Upper lobe of right lung (tissue), 1 donor: ENCODE measurements at regions not wholly inside any gene's neighbourhood (a gene's known extent, or its start where the extent isn't known, plus 50 kb on each side); places are given as distances from the start of the nearest gene placed in this dataset.

ENCODE experiments used
- ATAC-seq: fragments of 200-7000 bp; cut with Tn5 transposase; one replicate; pipeline ENCODE4 v1.9.1; 2020; ENCODE audit warnings: mild to moderate bottlenecking, moderate library complexity
- DNase-seq: peaks from one replicate; pipeline ENCODE4 v3.0.0-alpha.2; 2020
- H3K27ac ChIP-seq: fragments of 200-600 bp; one replicate; pipeline ENCODE4 v1.8.0; 2022
- H3K27me3 ChIP-seq: fragments of 200-600 bp; one replicate; pipeline ENCODE4 v1.8.0; 2022; ENCODE audit warnings: mild to moderate bottlenecking
- H3K36me3 ChIP-seq: fragments of 200-600 bp; one replicate; pipeline ENCODE4 v1.8.0; 2022
- H3K4me1 ChIP-seq: fragments of 200-600 bp; one replicate; pipeline ENCODE4 v1.8.0; 2022
- H3K4me3 ChIP-seq: fragments of 200-600 bp; one replicate; pipeline ENCODE4 v1.8.0; 2022; ENCODE audit warnings: mild to moderate bottlenecking
- H3K9me3 ChIP-seq: fragments of 200-600 bp; one replicate; pipeline ENCODE4 v1.8.0; 2022
- intact Hi-C: fragments of 100-400 bp; cut with DNase I; formaldehyde crosslinking; loops from one replicate; pipeline ENCODE4 v1.11.0; 2022
- TF ChIP-seq, protein P1 (sequence below): fragments of 200-600 bp; IDR thresholded peaks from one replicate; pipeline ENCODE4 v1.8.0; 2022; ENCODE audit warnings: antibody characterized with exemption
- donor health status: DM: no; HTN: yes; CAD: no; lungs with severe emphysema.

DNA sequence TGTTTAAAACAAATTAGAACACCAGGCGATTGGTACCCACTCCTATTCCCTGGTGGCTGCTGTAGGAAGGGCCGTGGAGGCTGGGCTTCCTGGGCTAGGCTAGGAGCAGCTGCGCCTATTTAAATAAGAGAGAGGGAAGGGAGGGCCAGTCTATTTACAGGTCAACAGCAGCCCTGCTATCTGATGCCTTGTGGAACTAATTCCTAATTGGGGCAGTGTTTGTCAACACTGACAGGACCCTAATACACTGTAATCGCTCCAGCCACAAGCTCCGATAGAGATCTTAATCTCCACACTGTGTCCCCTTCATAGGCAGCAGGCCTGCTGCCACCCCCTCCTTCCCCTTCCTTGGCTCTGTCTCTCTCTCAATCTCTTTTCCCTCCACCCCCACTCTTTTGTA is 116.9 kb upstream of the SOX14 start:
- no peak for ATAC-seq
- Histone ChIP-seq H3K27me3 (peaks cover 4% of the 10 kb centered on the region), H3K4me3 (no peak overlapping the region), H3K27ac (no peak overlapping the region), H3K36me3 (no peaks in the 10 kb centered on the region), H3K4me1 (no peaks in the 10 kb centered on the region), H3K9me3 (no peaks in the 10 kb centered on the region)
- TF ChIP-seq, protein P1, sequence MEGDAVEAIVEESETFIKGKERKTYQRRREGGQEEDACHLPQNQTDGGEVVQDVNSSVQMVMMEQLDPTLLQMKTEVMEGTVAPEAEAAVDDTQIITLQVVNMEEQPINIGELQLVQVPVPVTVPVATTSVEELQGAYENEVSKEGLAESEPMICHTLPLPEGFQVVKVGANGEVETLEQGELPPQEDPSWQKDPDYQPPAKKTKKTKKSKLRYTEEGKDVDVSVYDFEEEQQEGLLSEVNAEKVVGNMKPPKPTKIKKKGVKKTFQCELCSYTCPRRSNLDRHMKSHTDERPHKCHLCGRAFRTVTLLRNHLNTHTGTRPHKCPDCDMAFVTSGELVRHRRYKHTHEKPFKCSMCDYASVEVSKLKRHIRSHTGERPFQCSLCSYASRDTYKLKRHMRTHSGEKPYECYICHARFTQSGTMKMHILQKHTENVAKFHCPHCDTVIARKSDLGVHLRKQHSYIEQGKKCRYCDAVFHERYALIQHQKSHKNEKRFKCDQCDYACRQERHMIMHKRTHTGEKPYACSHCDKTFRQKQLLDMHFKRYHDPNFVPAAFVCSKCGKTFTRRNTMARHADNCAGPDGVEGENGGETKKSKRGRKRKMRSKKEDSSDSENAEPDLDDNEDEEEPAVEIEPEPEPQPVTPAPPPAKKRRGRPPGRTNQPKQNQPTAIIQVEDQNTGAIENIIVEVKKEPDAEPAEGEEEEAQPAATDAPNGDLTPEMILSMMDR = no peak
- intact Hi-C loops = no loop called here
- no peak for DNase-seq

DNA sequence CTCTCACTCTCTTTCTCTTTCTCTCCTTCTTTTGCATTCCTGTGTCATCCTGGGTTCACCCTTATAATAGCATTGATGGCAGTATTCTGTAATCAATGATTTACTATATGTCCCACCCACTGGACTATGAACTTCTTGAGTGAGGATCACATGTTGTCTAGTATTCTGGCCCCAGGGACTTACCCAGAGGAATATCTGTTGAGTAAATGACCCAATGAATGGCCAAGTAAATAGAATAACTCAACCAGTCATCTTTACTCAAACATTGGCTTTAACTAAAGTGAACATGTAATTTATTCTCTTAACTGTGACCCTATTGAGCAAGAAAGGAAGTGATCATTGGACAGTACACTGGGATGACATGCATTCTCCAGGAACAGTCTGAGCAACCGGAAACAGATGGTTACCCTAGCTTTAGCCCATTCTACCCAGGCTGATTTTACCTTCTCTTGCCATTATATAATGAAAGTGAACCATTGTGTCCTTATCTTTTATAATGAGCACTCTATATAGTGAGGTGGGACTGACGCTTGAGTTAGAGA is 94.5 kb upstream of the SOX14 start:
- Histone ChIP-seq H3K27ac (no peak overlapping the region), H3K36me3 (no peaks in the 10 kb centered on the region), H3K9me3 (no peaks in the 10 kb centered on the region), H3K4me1 (no peaks in the 10 kb centered on the region), H3K27me3 (no peaks in the 10 kb centered on the region), H3K4me3 (no peak overlapping the region)
- ATAC-seq (no peak), DNase-seq (no peak)
- intact Hi-C loops = no loop called here
- TF ChIP-seq, protein P1 = no peak

DNA sequence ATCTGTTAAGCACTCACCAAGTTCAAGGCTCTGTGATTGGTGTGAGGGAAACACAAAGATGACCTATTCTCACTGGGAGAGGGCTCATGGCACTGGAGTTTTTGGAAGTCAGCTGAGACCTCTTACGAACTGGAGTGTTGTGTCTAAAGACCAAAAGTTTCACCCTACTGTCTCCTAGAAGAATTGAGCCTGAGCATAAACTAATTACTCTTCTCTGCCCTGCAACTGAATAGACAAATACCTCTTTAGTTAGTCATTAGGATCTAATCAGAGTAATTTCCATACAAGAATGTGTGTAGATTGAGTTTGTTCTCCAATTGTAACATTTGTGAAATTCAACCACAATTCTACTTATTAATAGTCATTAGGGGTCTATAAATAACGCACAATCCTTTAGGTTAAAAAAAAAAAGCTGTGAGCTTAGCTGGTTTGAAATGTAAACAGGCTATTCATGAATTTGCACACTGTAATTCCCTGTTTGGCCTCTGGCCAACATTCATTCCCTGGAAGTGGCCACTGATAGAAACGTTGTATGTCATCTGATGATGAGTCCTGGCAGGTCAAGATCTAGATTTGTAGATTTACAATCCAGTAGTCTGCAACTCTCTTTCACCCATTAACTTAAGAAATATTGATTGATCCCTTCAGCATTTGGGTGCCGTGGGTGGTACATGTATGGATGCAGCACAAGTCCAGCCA is 76.8 kb upstream of the SOX14 start:
- H3K4me3 ChIP-seq = no peak overlapping the region
- intact Hi-C loops = no loop called here
- no peaks in the 10 kb centered on the region for H3K9me3 ChIP-seq
- DNase-seq (no peak), ATAC-seq (no peak)
- no peaks in the 10 kb centered on the region for H3K27me3 ChIP-seq
- no peaks in the 10 kb centered on the region for H3K36me3 ChIP-seq
- H3K27ac ChIP-seq = no peak overlapping the region
- no peaks in the 10 kb centered on the region for H3K4me1 ChIP-seq
- TF ChIP-seq, protein P1 = no peak

DNA sequence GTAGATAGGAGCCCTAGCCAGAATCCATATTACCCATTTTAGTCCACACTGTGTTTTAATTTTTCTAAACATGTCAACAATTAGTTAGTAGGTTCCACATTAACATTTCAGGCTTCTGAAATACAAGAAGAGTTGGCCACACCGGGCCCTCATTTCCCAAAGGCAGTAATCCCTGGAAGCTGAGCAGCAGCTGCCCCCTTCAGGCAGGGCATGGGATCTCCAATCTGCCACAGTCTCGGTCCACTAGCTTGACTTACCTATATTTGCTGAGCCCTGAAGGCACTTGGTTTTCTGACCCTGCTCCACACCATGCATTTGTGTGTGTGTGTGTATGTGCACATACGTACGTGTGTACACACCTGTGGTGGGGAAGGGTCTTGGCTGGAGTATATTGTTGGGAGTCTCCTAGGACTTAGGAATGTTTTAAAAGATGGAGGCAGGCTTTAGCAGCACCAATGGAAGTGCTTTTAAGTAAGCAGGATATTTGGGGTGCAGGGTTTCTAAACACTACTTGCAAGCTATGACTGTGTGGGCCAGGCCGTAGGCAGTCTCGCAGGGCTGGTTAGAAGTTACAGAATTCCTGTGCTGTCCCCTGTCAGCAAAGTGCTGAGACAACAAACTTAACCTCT is 71.2 kb upstream of the SOX14 start:
- TF ChIP-seq, protein P1 = peak; percentile 48

DNA sequence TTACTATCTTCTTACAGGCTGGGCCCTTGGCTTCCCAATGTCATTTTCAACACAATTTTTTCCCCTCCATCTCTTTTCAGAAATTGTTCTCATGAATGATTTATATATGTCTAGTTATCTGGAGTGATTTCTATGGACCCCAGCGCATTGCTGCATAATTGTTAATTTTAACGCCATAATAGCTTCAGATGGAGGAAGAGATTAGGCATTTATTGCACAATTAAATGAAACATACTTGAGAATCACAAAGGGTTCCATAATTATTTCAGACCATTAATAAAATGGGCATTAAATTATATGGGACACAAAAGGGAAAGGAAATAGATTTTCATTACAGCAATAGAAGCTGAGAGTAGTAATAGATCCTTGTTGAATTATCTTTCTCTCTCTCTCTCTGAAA is 70.3 kb upstream of the SOX14 start:
- Histone ChIP-seq H3K36me3 (no peaks in the 10 kb centered on the region), H3K4me1 (no peaks in the 10 kb centered on the region), H3K4me3 (no peak overlapping the region), H3K9me3 (no peaks in the 10 kb centered on the region), H3K27me3 (no peaks in the 10 kb centered on the region), H3K27ac (no peak overlapping the region)
- ATAC-seq (no peak), DNase-seq (no peak)
- TF ChIP-seq, protein P1 = no peak
- intact Hi-C loops = no loop called here

More for the DNA sequence above, 71.2 kb upstream of the SOX14 start:
- Histone ChIP-seq H3K4me3 (no peak overlapping the region), H3K27ac (no peak overlapping the region), H3K27me3 (no peaks in the 10 kb centered on the region), H3K4me1 (no peaks in the 10 kb centered on the region), H3K9me3 (no peaks in the 10 kb centered on the region), H3K36me3 (no peaks in the 10 kb centered on the region)
- DNase-seq = peak; percentile 71
- intact Hi-C loops = no loop called here
- ATAC-seq = peak; percentile 78
